Panc1 (cell line): ENCODE measurements at regions not wholly inside any gene's neighbourhood (a gene's known extent, or its start where the extent isn't known, plus 50 kb on each side); places are given as distances from the start of the nearest gene placed in this dataset.
A peak's percentile ranks its signal among the peaks of the same experiment; 100 is the strongest.
"Not testable (repeated sequence)": the region's sequence is repeated elsewhere in the genome, so short reads cannot be mapped to it uniquely, and the experiment has no call there.

Experiments used
- ATAC-seq: fragments of 200-7000 bp; cut with Tn5 transposase; 2 replicates; pipeline ENCODE4 v1.9.1; 2020; ENCODE audit warnings: mild to moderate bottlenecking, moderate library complexity
- BruUV-seq: library from RNA; stranded (reverse); fragments of 400-500 nt; replicated peaks from 2 replicates; lab custom pipeline; 2021; lab: Mats Ljungman, UMichigan
- CTCF ChIA-PET: fragments of 300-600 bp; sonication (Branson Sonifier 250); formaldehyde crosslinking; loops from one replicate; lab custom pipeline; 2022; ENCODE audit warnings: antibody characterized with exemption; lab: Charles Lee
- POLR2A ChIA-PET: fragments of 300-600 bp; sonication (Branson Sonifier 250); formaldehyde crosslinking; loops from one replicate; lab custom pipeline; 2022; ENCODE audit warnings: antibody characterized with exemption; lab: Charles Lee
- DNase-seq: peaks from one replicate; pipeline ENCODE4 v3.0.0-alpha.2; 2010; ENCODE audit warnings: low read depth, low spot score
- H3K27ac ChIP-seq: 2 replicates; pipeline ENCODE4 v1.5.1; 2011; ENCODE audit warnings: mild to moderate bottlenecking, low read length, inconsistent platforms
- H3K27me3 ChIP-seq: fragments of 200-500 bp; sonication (Bioruptor generic); 2 replicates; pipeline ENCODE4 v1.6.0; 2014; ENCODE audit warnings: low read length, inconsistent platforms; ENCODE audit not compliant: control insufficient read depth, insufficient read depth
- H3K36me3 ChIP-seq: fragments of 200-500 bp; sonication (Bioruptor generic); 2 replicates; pipeline ENCODE4 v1.5.1; 2014; ENCODE audit warnings: inconsistent platforms, mild to moderate bottlenecking, low read length, moderate library complexity; ENCODE audit not compliant: control insufficient read depth, insufficient read depth
- H3K4me1 ChIP-seq: 2 replicates; pipeline ENCODE4 v1.5.1; 2011; ENCODE audit warnings: inconsistent platforms, mild to moderate bottlenecking, low read length, moderate library complexity; ENCODE audit not compliant: control insufficient read depth, insufficient read depth
- H3K4me3 ChIP-seq, 2 experiments: 2 replicates each; pipeline ENCODE4 v1.5.1; 2011 to 2012; ENCODE audit warnings: low read depth in 2 of 2, low read length in 2 of 2, mild to moderate bottlenecking in 2 of 2, inconsistent platforms in 1 of 2, moderate library complexity in 1 of 2
- H3K9me3 ChIP-seq: fragments of 200-500 bp; sonication (Bioruptor generic); 2 replicates; pipeline ENCODE4 v1.5.1; 2014; ENCODE audit warnings: low read depth, mild to moderate bottlenecking, inconsistent platforms, low read length, moderate library complexity; ENCODE audit not compliant: control insufficient read depth, insufficient read depth
- REST ChIP-seq, 2 experiments: IDR thresholded peaks; 2 replicates each; pipeline ENCODE4 v1.6.1; 2011 to 2012; ENCODE audit warnings: low read depth in 2 of 2, control low read depth in 1 of 2, low read length in 1 of 2, mild to moderate bottlenecking in 1 of 2, moderate library complexity in 1 of 2; ENCODE audit not compliant: insufficient read depth in 1 of 2
- in situ Hi-C: cut with HindIII; loops from 2 replicates; pipeline ENCODE4 v1.10.0; 2016; ENCODE audit warnings: low sequenced_read_pairs, low pct_unique_long_range_greater_than_20kb
- intact Hi-C: fragments of 100-400 bp; cut with micrococcal nuclease; formaldehyde crosslinking; loops from one replicate; pipeline ENCODE4 v1.10.0; 2022; ENCODE audit not compliant: unreplicated experiment

GRCh38 chr20:64327223-64327549 is 71.6 kb downstream of the PCMTD2 start:
- BruUV-seq, H3K36me3 ChIP-seq, CTCF ChIA-PET, ATAC-seq, H3K9me3 ChIP-seq, POLR2A ChIA-PET, DNase-seq, H3K27me3 ChIP-seq, in situ Hi-C loops, H3K4me1 ChIP-seq, intact Hi-C loops, H3K27ac ChIP-seq, H3K4me3 ChIP-seq: not testable (repeated sequence)

GRCh38 chr20:64327550-64328317 is 72.2 kb downstream of the PCMTD2 start:
- H3K36me3 ChIP-seq, H3K4me3 ChIP-seq, CTCF ChIA-PET, intact Hi-C loops, in situ Hi-C loops, POLR2A ChIA-PET, H3K27ac ChIP-seq, H3K27me3 ChIP-seq, H3K9me3 ChIP-seq, H3K4me1 ChIP-seq, BruUV-seq, DNase-seq: not testable (repeated sequence)
- peak; percentile 81 to 86 for TF ChIP-seq REST (IDR thresholded peaks at IDR 0.05; ENCODE audit: insufficient read depth in 1 of 2, low read depth in 2 of 2, low read length in 1 of 2)
- ATAC-seq: peak; percentile 87

GRCh38 chr20:64328595-64329250 is 73.2 kb downstream of the PCMTD2 start:
- CTCF ChIA-PET, H3K36me3 ChIP-seq, in situ Hi-C loops, POLR2A ChIA-PET, ATAC-seq, H3K27ac ChIP-seq, intact Hi-C loops, BruUV-seq, H3K4me1 ChIP-seq, H3K9me3 ChIP-seq, H3K4me3 ChIP-seq, DNase-seq, H3K27me3 ChIP-seq: not testable (repeated sequence)

DNA sequence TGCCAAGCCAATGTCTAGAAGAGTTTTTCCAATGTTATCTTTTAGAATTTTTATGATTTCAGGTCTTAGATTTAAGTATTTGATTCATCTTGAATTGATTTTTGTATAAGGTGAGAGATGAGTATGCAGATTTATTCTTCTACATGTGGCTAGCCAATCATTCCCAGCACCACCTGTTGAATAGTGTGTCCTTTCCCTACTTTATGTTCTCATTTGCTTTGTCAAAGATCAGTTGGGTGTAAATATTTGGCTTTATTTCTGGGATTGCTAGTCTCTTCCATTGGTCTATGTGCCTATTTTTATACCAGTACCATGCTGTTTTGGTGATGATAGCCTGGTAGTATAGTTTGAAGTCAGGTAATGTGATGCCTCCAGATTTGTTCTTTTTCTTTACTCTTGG is 77.1 kb downstream of the PCMTD2 start:
- H3K27me3 ChIP-seq, H3K9me3 ChIP-seq, ATAC-seq, intact Hi-C loops, H3K4me1 ChIP-seq, H3K27ac ChIP-seq, H3K36me3 ChIP-seq, BruUV-seq, CTCF ChIA-PET, POLR2A ChIA-PET, H3K4me3 ChIP-seq, in situ Hi-C loops, DNase-seq: not testable (repeated sequence)
